Calu3 (cell line): ENCODE measurements at regions not wholly inside any gene's neighbourhood (a gene's known extent, or its start where the extent isn't known, plus 50 kb on each side); places are given as distances from the start of the nearest gene placed in this dataset.
"Not testable (repeated sequence)": the region's sequence is repeated elsewhere in the genome, so short reads cannot be mapped to it uniquely, and the experiment has no call there.

ENCODE experiments used
- BruUV-seq: library from RNA; stranded (reverse); fragments of 400-500 nt; replicated peaks from 2 replicates; lab custom pipeline; 2021; lab: Mats Ljungman, UMichigan
- CTCF ChIA-PET: fragments of 300-600 bp; sonication (Branson Sonifier 250); formaldehyde crosslinking; loops from one replicate; lab custom pipeline; 2022; ENCODE audit warnings: antibody characterized with exemption; lab: Charles Lee
- DNase-seq: peaks from one replicate; pipeline ENCODE4 v3.0.0; 2022
- H3K27ac Mint-ChIP-seq: one replicate; pipeline ENCODE4 v1.8.0; 2022; ENCODE audit warnings: mixed read lengths; ENCODE audit not compliant: unreplicated experiment
- H3K27me3 Mint-ChIP-seq: one replicate; pipeline ENCODE4 v1.8.0; 2022; ENCODE audit warnings: mixed read lengths; ENCODE audit not compliant: unreplicated experiment
- H3K36me3 Mint-ChIP-seq: one replicate; pipeline ENCODE4 v1.8.0; 2022; ENCODE audit warnings: mild to moderate bottlenecking, moderate library complexity, mixed read lengths; ENCODE audit not compliant: insufficient read depth, unreplicated experiment
- H3K4me1 Mint-ChIP-seq: one replicate; pipeline ENCODE4 v1.8.0; 2022; ENCODE audit warnings: mild to moderate bottlenecking, low read depth, mixed read lengths; ENCODE audit not compliant: unreplicated experiment
- H3K4me3 Mint-ChIP-seq: one replicate; pipeline ENCODE4 v1.8.0; 2022; ENCODE audit warnings: mild to moderate bottlenecking, low read depth, moderate library complexity, mixed read lengths; ENCODE audit not compliant: unreplicated experiment
- H3K9me3 Mint-ChIP-seq: one replicate; pipeline ENCODE4 v1.8.0; 2022; ENCODE audit warnings: low read depth, mixed read lengths; ENCODE audit not compliant: unreplicated experiment
- intact Hi-C: fragments of 100-400 bp; cut with micrococcal nuclease; formaldehyde crosslinking; loops from one replicate; pipeline ENCODE4 v1.10.0; 2022; ENCODE audit not compliant: unreplicated experiment
- TF ChIP-seq, protein P1 (sequence below): fragments of 200-600 bp; IDR thresholded peaks from one replicate; pipeline ENCODE4 v1.8.0; 2022; ENCODE audit warnings: antibody characterized with exemption; ENCODE audit not compliant: unreplicated experiment

- Mint-ChIP-seq H3K27ac (no peak overlapping the region), H3K27me3 (no peaks in the 10 kb centered on the region), H3K9me3 (peaks cover 22% of the 10 kb centered on the region), H3K4me3 (no peak overlapping the region), H3K4me1 (no peaks in the 10 kb centered on the region), H3K36me3 (no peaks in the 10 kb centered on the region)
- intact Hi-C loops = no loop called here
- TF ChIP-seq, protein P1, sequence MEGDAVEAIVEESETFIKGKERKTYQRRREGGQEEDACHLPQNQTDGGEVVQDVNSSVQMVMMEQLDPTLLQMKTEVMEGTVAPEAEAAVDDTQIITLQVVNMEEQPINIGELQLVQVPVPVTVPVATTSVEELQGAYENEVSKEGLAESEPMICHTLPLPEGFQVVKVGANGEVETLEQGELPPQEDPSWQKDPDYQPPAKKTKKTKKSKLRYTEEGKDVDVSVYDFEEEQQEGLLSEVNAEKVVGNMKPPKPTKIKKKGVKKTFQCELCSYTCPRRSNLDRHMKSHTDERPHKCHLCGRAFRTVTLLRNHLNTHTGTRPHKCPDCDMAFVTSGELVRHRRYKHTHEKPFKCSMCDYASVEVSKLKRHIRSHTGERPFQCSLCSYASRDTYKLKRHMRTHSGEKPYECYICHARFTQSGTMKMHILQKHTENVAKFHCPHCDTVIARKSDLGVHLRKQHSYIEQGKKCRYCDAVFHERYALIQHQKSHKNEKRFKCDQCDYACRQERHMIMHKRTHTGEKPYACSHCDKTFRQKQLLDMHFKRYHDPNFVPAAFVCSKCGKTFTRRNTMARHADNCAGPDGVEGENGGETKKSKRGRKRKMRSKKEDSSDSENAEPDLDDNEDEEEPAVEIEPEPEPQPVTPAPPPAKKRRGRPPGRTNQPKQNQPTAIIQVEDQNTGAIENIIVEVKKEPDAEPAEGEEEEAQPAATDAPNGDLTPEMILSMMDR = no peak
- CTCF ChIA-PET = no interaction called here
- no TSS peak for BruUV-seq
- no peak for DNase-seq
Measured at GRCh38 chr22:48416396-48417224, 1411.1 kb downstream of the BRD1 start.

- intact Hi-C loops = no loop called here
- Mint-ChIP-seq H3K4me3 (no peak overlapping the region), H3K27me3 (no peaks in the 10 kb centered on the region), H3K36me3 (no peaks in the 10 kb centered on the region), H3K27ac (no peak overlapping the region), H3K9me3 (peaks cover 22% of the 10 kb centered on the region), H3K4me1 (no peaks in the 10 kb centered on the region)
- TF ChIP-seq, protein P1 = no peak
- BruUV-seq = no TSS peak
- CTCF ChIA-PET = no interaction called here
- no peak for DNase-seq
Measured at GRCh38 chr22:48415520-48415919, 1412.2 kb downstream of the BRD1 start.

DNA sequence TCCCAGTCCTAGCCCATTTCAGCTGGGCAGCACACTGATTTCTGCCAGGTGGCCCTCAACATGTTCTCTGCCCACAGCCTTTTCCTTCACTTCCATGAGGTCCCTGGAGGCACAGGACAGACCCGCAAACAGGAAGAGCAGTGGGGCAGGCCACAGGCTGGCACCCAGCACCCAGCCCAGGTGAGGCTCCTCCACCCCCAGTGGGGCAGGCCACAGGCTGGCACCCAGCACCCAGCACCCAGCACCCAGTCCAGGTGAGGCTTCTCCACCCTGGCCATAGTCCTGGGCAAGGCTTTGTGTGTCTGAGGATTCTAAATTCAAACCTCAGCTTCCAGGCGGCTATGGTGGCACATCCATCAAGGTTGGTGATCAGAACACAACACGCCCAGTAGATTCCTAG lies 1413.0 kb downstream of the BRD1 start:
- Mint-ChIP-seq H3K27ac (no peak overlapping the region), H3K27me3 (no peaks in the 10 kb centered on the region), H3K9me3 (peaks cover 22% of the 10 kb centered on the region), H3K4me1 (no peaks in the 10 kb centered on the region), H3K36me3 (no peaks in the 10 kb centered on the region), H3K4me3 (no peak overlapping the region)
- DNase-seq = no peak
- no TSS peak for BruUV-seq
- intact Hi-C loops = no loop called here
- CTCF ChIA-PET = no interaction called here
- TF ChIP-seq, protein P1 = no peak

DNA sequence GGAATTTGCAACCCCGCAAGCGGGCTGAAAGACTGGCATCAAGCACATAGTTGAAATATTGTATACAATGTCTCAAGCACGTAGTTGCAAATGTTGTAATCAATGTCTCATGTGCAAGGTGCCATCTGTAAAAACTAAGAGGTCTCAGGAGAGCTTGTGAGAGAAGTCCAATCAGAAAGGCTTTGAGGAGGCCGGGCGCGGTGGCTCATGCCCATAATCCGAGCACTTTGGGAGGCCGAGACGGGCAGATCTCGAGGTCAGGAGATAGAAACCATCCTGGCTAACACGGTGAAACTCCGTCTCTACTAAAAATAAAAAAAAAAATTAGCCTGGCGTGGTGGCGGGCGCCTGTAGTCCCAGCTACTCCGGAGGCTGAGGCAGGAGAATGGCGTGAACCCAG lies 1414.7 kb downstream of the BRD1 start:
- intact Hi-C loops, H3K4me1 Mint-ChIP-seq, H3K36me3 Mint-ChIP-seq, H3K4me3 Mint-ChIP-seq, CTCF ChIA-PET, DNase-seq, BruUV-seq, H3K27ac Mint-ChIP-seq, H3K27me3 Mint-ChIP-seq: not testable (repeated sequence)
- H3K9me3 Mint-ChIP-seq = peaks cover 27% of the 10 kb centered on the region

DNA sequence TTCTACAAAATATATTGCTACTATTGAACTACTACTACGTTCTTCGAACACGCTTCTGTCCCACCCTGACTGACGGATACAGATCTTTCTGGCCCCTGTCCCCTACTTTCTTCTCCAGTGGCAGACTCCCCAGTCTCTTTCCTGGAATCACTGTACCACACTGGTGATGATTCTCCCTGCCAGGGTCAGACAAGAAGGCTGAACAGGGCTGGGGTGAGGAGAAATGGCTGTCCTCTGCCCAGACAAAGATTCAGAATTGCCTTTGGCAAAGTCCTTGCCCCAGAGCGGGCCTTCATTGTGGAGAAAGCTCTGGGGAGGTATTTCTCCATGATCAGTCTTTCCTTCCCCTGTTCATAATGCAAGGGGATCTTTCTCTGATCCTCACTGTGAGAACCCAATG lies 1417.1 kb downstream of the BRD1 start:
- DNase-seq = no peak
- intact Hi-C loops = no loop called here
- no TSS peak for BruUV-seq
- Mint-ChIP-seq H3K27me3 (no peaks in the 10 kb centered on the region), H3K27ac (no peak overlapping the region), H3K36me3 (no peaks in the 10 kb centered on the region), H3K4me1 (no peaks in the 10 kb centered on the region), H3K9me3 (peaks cover 29% of the 10 kb centered on the region), H3K4me3 (no peak overlapping the region)
- CTCF ChIA-PET = no interaction called here
- TF ChIP-seq, protein P1 = no peak
